ENCODE measurements at regions not wholly inside any gene's neighbourhood (a gene's known extent, or its start where the extent isn't known, plus 50 kb on each side); places are given as distances from the start of the nearest gene placed in this dataset.

DNA sequence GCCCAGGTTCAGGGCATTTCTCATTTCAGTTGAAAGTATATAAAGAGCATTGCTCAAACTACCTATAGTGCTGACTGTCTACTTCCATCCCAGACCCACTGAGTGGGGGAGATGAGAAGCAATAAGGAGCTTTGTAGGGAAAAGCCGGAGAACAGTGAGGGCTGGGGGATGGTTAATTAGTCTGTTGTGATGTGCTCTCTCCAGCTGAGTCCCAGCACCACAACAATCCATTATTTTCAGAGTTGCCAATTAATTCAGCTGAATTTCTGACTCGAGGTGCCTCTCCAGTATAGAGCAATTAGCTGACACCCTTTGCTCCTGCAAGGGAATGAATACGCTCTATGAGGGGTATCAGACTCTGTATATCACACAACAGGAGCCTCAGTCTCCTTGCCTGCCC lies 1118.6 kb downstream of the SORCS3 start:
- in situ Hi-C loops (cut with MboI; ENCODE audit: low pct_ligation_motif_present in 1 of 4, low pct_unique_long_range_greater_than_20kb in 1 of 4, low sequenced_read_pairs in 3 of 4) = no loop called here
- WGBS, 2 donors (ENCODE audit: low coverage in 1 of 2) = 48% methylated on average over 3 of the region's 3 CpGs; no CpG with 5 or more reads in 1 of the 2 donors

DNA sequence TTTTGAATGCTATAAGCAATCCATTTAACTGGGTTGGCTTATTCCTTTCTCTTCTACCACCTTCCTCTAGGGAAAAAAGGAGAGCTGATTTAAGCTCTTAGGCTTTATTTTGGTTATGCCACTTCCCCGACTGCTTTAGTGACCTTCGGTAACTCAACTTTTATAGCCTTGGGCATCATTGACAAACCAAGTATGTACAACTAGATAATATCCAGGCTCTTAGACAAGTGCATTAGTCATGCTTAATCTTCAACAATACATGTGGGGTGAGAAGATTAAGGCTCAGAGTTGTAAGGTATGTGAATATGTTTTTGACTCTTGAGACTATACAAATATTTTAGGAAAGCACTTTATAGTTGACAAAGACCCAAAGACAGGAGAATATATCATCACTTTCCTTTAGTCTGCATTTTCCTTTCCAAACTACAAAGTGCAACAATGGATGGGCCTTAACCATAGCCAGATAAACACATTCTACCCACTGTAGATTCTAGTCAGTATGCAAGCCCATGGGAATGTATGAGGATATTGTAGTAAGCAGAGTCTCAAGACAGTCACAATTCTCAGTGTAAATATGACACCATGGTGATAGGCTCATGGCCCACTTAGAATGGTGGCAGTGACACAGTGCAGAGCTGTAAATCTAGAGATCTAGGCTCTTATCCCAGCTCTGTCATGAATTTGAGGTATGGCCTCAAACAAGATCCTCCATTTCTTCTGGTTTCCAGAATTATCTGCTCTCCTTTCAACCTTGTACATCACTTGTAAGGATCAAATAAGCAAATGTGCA lies 1117.3 kb downstream of the SORCS3 start:
- in situ Hi-C loops (cut with MboI; ENCODE audit: low pct_ligation_motif_present in 1 of 4, low pct_unique_long_range_greater_than_20kb in 1 of 4, low sequenced_read_pairs in 3 of 4) (no loop called here), intact Hi-C loops (cut with DNase I; ENCODE audit: low total_unique reads) (no loop called here)
- no peaks in the 10 kb centered on the region for H3K9me3 ChIP-seq
- no peak overlapping the region for H3K27ac ChIP-seq
- H3K27me3 ChIP-seq = no peaks in the 10 kb centered on the region
- H3K4me1 ChIP-seq = no peaks in the 10 kb centered on the region
- no peak for DNase-seq
- 66 to 75% methylated on average over 2 of the region's 2 CpGs for WGBS, 2 donors (ENCODE audit: low coverage in 1 of 2)
- no peak for TF ChIP-seq EP300 (IDR thresholded peaks at IDR 0.05; ENCODE audit: low read depth)
- TF ChIP-seq POLR2AphosphoS5 (IDR thresholded peaks at IDR 0.05) = no peak
- TF ChIP-seq POLR2A (IDR thresholded peaks at IDR 0.05) = no peak
- no peaks in the 10 kb centered on the region for H3K36me3 ChIP-seq
- no peak overlapping the region for H3K4me3 ChIP-seq

More for the DNA sequence above, 1118.6 kb downstream of the SORCS3 start:
- Histone ChIP-seq H3K36me3 (no peaks in the 10 kb centered on the region), H3K9me3 (no peaks in the 10 kb centered on the region), H3K27me3 (no peaks in the 10 kb centered on the region), H3K4me3 (no peak overlapping the region), H3K4me1 (no peaks in the 10 kb centered on the region), H3K27ac (no peak overlapping the region)
- DNase-seq = no peak
- TF ChIP-seq, protein P1, sequence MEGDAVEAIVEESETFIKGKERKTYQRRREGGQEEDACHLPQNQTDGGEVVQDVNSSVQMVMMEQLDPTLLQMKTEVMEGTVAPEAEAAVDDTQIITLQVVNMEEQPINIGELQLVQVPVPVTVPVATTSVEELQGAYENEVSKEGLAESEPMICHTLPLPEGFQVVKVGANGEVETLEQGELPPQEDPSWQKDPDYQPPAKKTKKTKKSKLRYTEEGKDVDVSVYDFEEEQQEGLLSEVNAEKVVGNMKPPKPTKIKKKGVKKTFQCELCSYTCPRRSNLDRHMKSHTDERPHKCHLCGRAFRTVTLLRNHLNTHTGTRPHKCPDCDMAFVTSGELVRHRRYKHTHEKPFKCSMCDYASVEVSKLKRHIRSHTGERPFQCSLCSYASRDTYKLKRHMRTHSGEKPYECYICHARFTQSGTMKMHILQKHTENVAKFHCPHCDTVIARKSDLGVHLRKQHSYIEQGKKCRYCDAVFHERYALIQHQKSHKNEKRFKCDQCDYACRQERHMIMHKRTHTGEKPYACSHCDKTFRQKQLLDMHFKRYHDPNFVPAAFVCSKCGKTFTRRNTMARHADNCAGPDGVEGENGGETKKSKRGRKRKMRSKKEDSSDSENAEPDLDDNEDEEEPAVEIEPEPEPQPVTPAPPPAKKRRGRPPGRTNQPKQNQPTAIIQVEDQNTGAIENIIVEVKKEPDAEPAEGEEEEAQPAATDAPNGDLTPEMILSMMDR (IDR thresholded peaks at IDR 0.05) = no peak
- TF ChIP-seq POLR2A (IDR thresholded peaks at IDR 0.05) (no peak), EP300 (IDR thresholded peaks at IDR 0.05; ENCODE audit: low read depth) (no peak)
- intact Hi-C loops (cut with DNase I; ENCODE audit: low total_unique reads) = no loop called here

DNA sequence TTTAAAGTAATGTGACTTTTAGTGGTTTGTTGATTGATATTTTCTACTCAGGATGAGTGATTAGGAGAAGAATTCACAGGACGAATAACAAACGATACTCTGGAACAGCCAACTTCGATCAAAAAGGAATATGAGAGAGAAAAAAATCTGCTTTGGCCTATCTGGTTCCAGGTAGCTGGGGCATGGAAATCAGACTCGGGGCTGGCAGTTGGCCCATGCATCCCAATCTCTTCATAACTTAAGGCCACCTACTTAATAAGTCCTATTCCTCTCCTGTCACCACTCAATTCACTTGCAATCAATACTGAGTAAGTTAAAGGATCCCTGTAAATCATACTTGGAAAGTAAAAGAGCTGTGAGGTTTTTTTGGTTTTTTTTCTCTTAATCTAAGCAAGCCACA lies 1116.2 kb downstream of the SORCS3 start:
- Histone ChIP-seq H3K4me3 (no peak overlapping the region), H3K27me3 (no peaks in the 10 kb centered on the region), H3K27ac (no peak overlapping the region), H3K36me3 (no peaks in the 10 kb centered on the region), H3K9me3 (no peaks in the 10 kb centered on the region), H3K4me1 (no peaks in the 10 kb centered on the region)
- DNase-seq = no peak
- TF ChIP-seq EP300 (IDR thresholded peaks at IDR 0.05; ENCODE audit: low read depth) (no peak), POLR2A (IDR thresholded peaks at IDR 0.05) (no peak), POLR2AphosphoS5 (IDR thresholded peaks at IDR 0.05) (no peak)
- TF ChIP-seq, protein P1 (IDR thresholded peaks at IDR 0.05) = no peak
- intact Hi-C loops (cut with DNase I; ENCODE audit: low total_unique reads) = no loop called here
- WGBS, 2 donors (ENCODE audit: low coverage in 1 of 2) = 77% methylated on average over 4 of the region's 4 CpGs
- in situ Hi-C loops (cut with MboI; ENCODE audit: low pct_ligation_motif_present in 1 of 4, low pct_unique_long_range_greater_than_20kb in 1 of 4, low sequenced_read_pairs in 3 of 4) = no loop called here

DNA sequence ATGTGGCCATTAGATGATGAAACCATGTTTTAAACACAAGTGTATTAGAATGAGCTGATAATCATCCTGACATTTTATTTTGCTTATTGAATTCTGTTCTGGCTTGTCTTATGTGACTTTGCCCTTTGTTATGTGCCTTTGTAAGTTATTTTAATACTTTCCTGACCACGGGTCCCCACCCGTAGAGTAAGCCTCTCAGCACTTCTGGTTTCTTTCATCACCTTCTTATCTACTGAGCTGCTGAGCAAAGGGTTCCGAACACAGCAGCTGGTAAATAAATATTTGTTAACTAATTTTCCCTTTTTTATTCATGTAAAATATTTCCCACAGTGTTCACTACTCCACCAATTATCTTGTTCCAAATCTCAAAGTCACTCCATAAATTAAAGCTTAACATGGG lies 1115.3 kb downstream of the SORCS3 start:
- DNase-seq = no peak
- no peaks in the 10 kb centered on the region for H3K27me3 ChIP-seq
- H3K9me3 ChIP-seq = no peaks in the 10 kb centered on the region
- no peaks in the 10 kb centered on the region for H3K4me1 ChIP-seq
- WGBS, 2 donors (ENCODE audit: low coverage in 1 of 2) = 43 to 55% methylated on average over 3 of the region's 3 CpGs
- TF ChIP-seq POLR2A (IDR thresholded peaks at IDR 0.05) (no peak), EP300 (IDR thresholded peaks at IDR 0.05; ENCODE audit: low read depth) (no peak), POLR2AphosphoS5 (IDR thresholded peaks at IDR 0.05) (no peak)
- TF ChIP-seq, protein P1 (IDR thresholded peaks at IDR 0.05) = no peak
- in situ Hi-C loops (cut with MboI; ENCODE audit: low pct_ligation_motif_present in 1 of 4, low pct_unique_long_range_greater_than_20kb in 1 of 4, low sequenced_read_pairs in 3 of 4) (no loop called here), intact Hi-C loops (cut with DNase I; ENCODE audit: low total_unique reads) (no loop called here)
- no peak overlapping the region for H3K4me3 ChIP-seq
- no peak overlapping the region for H3K27ac ChIP-seq
- no peaks in the 10 kb centered on the region for H3K36me3 ChIP-seq
